A673 (cell line): ENCODE measurements at regions not wholly inside any gene's neighbourhood (a gene's known extent, or its start where the extent isn't known, plus 50 kb on each side); places are given as distances from the start of the nearest gene placed in this dataset.

Experiments used
- BruUV-seq: library from RNA; stranded (reverse); fragments of 400-500 nt; replicated peaks from 2 replicates; lab custom pipeline; 2021; lab: Mats Ljungman, UMichigan
- CTCF ChIA-PET: fragments of 300-600 bp; sonication (Branson Sonifier 250); formaldehyde crosslinking; loops from one replicate; lab custom pipeline; 2022; ENCODE audit warnings: antibody characterized with exemption; lab: Charles Lee
- POLR2A ChIA-PET: fragments of 300-600 bp; sonication (Branson Sonifier 250); formaldehyde crosslinking; loops from one replicate; lab custom pipeline; 2022; ENCODE audit warnings: antibody characterized with exemption; ENCODE audit not compliant: low non-redundant PET; lab: Charles Lee
- DNase-seq: peaks from one replicate; pipeline ENCODE4 v3.0.0-alpha.2; 2015; ENCODE audit warnings: low spot score
- H3K27ac ChIP-seq: fragments of 200-600 bp; sonication (generic); 2 replicates; pipeline ENCODE4 v1.5.1; 2016; ENCODE audit warnings: mixed run types, low read depth, mild to moderate bottlenecking, mixed read lengths, antibody characterized with exemption, low read length; ENCODE audit not compliant: poor library complexity, severe bottlenecking
- H3K27me3 ChIP-seq: fragments of 200-600 bp; sonication (generic); replicated peaks from 2 replicates; pipeline ENCODE4 v1.6.1; 2017; ENCODE audit warnings: mixed run types, low read depth, mild to moderate bottlenecking, mixed read lengths, antibody characterized with exemption, low read length; ENCODE audit not compliant: insufficient read depth, poor library complexity
- H3K36me3 ChIP-seq: fragments of 200-600 bp; sonication (generic); 2 replicates; pipeline ENCODE4 v1.6.1; 2016; ENCODE audit warnings: mixed run types, mild to moderate bottlenecking, mixed read lengths, antibody characterized with exemption, low read length; ENCODE audit not compliant: insufficient read depth, poor library complexity, severe bottlenecking
- H3K4me1 ChIP-seq: fragments of 200-600 bp; sonication (generic); 2 replicates; pipeline ENCODE4 v1.6.1; 2017; ENCODE audit warnings: mixed run types, mild to moderate bottlenecking, mixed read lengths, antibody characterized with exemption, low read length; ENCODE audit not compliant: insufficient read depth, poor library complexity, severe bottlenecking
- H3K4me3 ChIP-seq: fragments of 200-600 bp; sonication (generic); 2 replicates; pipeline ENCODE4 v1.5.1; 2016; ENCODE audit warnings: low read depth, mixed run types, mild to moderate bottlenecking, mixed read lengths, low read length; ENCODE audit not compliant: poor library complexity, severe bottlenecking
- H3K9me3 ChIP-seq: fragments of 200-600 bp; sonication (generic); 2 replicates; pipeline ENCODE4 v1.6.1; 2016; ENCODE audit warnings: mixed run types, low read depth, mild to moderate bottlenecking, mixed read lengths, antibody characterized with exemption, low read length; ENCODE audit not compliant: poor library complexity, severe bottlenecking
- CTCF ChIP-seq: fragments of 300-800, 200-600 bp; sonication (generic); conservative IDR thresholded peaks from 2 replicates; pipeline ENCODE4 v1.5.1; 2017; ENCODE audit warnings: low read depth, mild to moderate bottlenecking, antibody characterized with exemption, low read length, moderate library complexity, mixed read lengths
- EZH2 ChIP-seq: fragments of 200-600 bp; sonication (generic); IDR thresholded peaks from 2 replicates; pipeline ENCODE4 v1.6.1; 2017; ENCODE audit warnings: borderline replicate concordance, low read depth, mild to moderate bottlenecking, mixed read lengths, antibody characterized with exemption, low read length; ENCODE audit not compliant: poor library complexity, severe bottlenecking
- intact Hi-C: fragments of 100-400 bp; cut with micrococcal nuclease; formaldehyde crosslinking; loops from one replicate; pipeline ENCODE4 v1.10.0; 2022; ENCODE audit not compliant: unreplicated experiment

GRCh38 chr7:159207951-159208350 lies 63.3 kb upstream of the VIPR2 start:
- intact Hi-C loops = no loop called here
- POLR2A ChIA-PET = no interaction called here
- CTCF ChIA-PET = no interaction called here

GRCh38 chr7:159207393-159207792 lies 62.7 kb upstream of the VIPR2 start:
- BruUV-seq = no TSS peak

More at GRCh38 chr7:159207951-159208350, 63.3 kb upstream of the VIPR2 start:
- Histone ChIP-seq H3K36me3 (no peaks in the 10 kb centered on the region), H3K4me3 (no peak overlapping the region), H3K9me3 (no peaks in the 10 kb centered on the region), H3K27ac (no peak overlapping the region), H3K4me1 (no peaks in the 10 kb centered on the region), H3K27me3 (no peaks in the 10 kb centered on the region)
- BruUV-seq = no TSS peak
- TF ChIP-seq EZH2 (no peak), CTCF (no peak)
- DNase-seq = no peak

GRCh38 chr7:159205833-159206232 lies 61.2 kb upstream of the VIPR2 start:
- no peak for TF ChIP-seq CTCF
- no peak overlapping the region for H3K27ac ChIP-seq
- no peaks in the 10 kb centered on the region for H3K9me3 ChIP-seq
- intact Hi-C loops = no loop called here
- H3K4me1 ChIP-seq = no peaks in the 10 kb centered on the region
- no peak overlapping the region for H3K4me3 ChIP-seq
- H3K36me3 ChIP-seq = no peaks in the 10 kb centered on the region
- no peak for DNase-seq
- CTCF ChIA-PET = no interaction called here
- H3K27me3 ChIP-seq = no peaks in the 10 kb centered on the region
- POLR2A ChIA-PET = no interaction called here
- BruUV-seq = no TSS peak

More at GRCh38 chr7:159207393-159207792, 62.7 kb upstream of the VIPR2 start:
- Histone ChIP-seq H3K9me3 (no peaks in the 10 kb centered on the region), H3K4me1 (no peaks in the 10 kb centered on the region), H3K4me3 (no peak overlapping the region), H3K27ac (no peak overlapping the region), H3K36me3 (no peaks in the 10 kb centered on the region), H3K27me3 (no peaks in the 10 kb centered on the region)
- intact Hi-C loops = no loop called here
- TF ChIP-seq CTCF (no peak), EZH2 (no peak)
- DNase-seq = no peak
- POLR2A ChIA-PET = no interaction called here
- CTCF ChIA-PET = no interaction called here
